ENCODE measurements at regions not wholly inside any gene's neighbourhood (a gene's known extent, or its start where the extent isn't known, plus 50 kb on each side); places are given as distances from the start of the nearest gene placed in this dataset.

- TF ChIP-seq CTCF (IDR thresholded peaks at IDR 0.05): no peak
- TF ChIP-seq POLR2A (IDR thresholded peaks at IDR 0.05): no peak
These were observed 834.5 kb upstream of the ID2 start for GRCh38 chr2:7847321-7847720.

All from heart left ventricle (tissue), 13 donors.